Small intestine (tissue), 7 donors: ENCODE measurements at regions not wholly inside any gene's neighbourhood (a gene's known extent, or its start where the extent isn't known, plus 50 kb on each side); places are given as distances from the start of the nearest gene placed in this dataset.
A peak's percentile ranks its signal among the peaks of the same experiment; 100 is the strongest.

Experiments used
- DNase-seq, 2 donors: peaks; one replicate each; pipeline versions ENCODE4 v3.0.0 to v3.0.0-alpha.2; 2013
- FAIRE-seq: peaks from 2 replicates; lab custom pipeline; 2012; peaks lifted over from hg19 to GRCh38; lab: Jason Lieb, UNC
- H3K27ac ChIP-seq, 3 donors: one replicate each; pipeline ENCODE4 v1.5.1; 2013; ENCODE audit warnings: low read length in 2 of 3, mild to moderate bottlenecking in 2 of 3, control low read depth in 1 of 3, inconsistent platforms in 1 of 3, low read depth in 1 of 3, moderate library complexity in 1 of 3
- H3K27me3 ChIP-seq, 3 donors: one replicate each; pipeline ENCODE4 v1.6.1; 2013; ENCODE audit warnings: low read length in 3 of 3, inconsistent platforms in 1 of 3; ENCODE audit not compliant: control insufficient read depth in 3 of 3, insufficient read depth in 3 of 3
- H3K36me3 ChIP-seq, 3 donors: one replicate each; pipeline ENCODE4 v1.6.1; 2013; ENCODE audit warnings: low read length in 3 of 3, inconsistent platforms in 1 of 3, low read depth in 1 of 3, mild to moderate bottlenecking in 1 of 3, moderate library complexity in 1 of 3; ENCODE audit not compliant: control insufficient read depth in 3 of 3, insufficient read depth in 2 of 3
- H3K4me1 ChIP-seq, 3 donors: one replicate each; pipeline ENCODE4 v1.6.1; 2013; ENCODE audit warnings: low read length in 2 of 3, inconsistent platforms in 1 of 3, low read depth in 1 of 3, mild to moderate bottlenecking in 1 of 3, moderate library complexity in 1 of 3; ENCODE audit not compliant: control insufficient read depth in 3 of 3, insufficient read depth in 2 of 3
- H3K4me3 ChIP-seq, 3 donors: one replicate each; pipeline ENCODE4 v1.5.1; 2013; ENCODE audit warnings: low read length in 3 of 3, control low read depth in 1 of 3, inconsistent platforms in 1 of 3, low read depth in 1 of 3, mild to moderate bottlenecking in 1 of 3, moderate library complexity in 1 of 3
- H3K9me3 ChIP-seq, 2 donors: one replicate each; pipeline ENCODE4 v1.6.1; 2013; ENCODE audit warnings: low read depth in 1 of 2, low read length in 1 of 2; ENCODE audit not compliant: control insufficient read depth in 2 of 2, insufficient read depth in 1 of 2
- WGBS, 3 donors: extraction: QIAGEN DNeasy Blood & Tissue Kit; methylation state at CpG; one replicate each; pipeline ENCODE4 v1.1.7; 2013; 5-methylcytosine and 5-hydroxymethylcytosine counted together
- donor health status: healthy with polysubstance abuse.
- donor health status: control.
- donor health status: control.
- donor health status: Bipolar disorder and iron deficiency.
- donor health status: healthy.

DNA sequence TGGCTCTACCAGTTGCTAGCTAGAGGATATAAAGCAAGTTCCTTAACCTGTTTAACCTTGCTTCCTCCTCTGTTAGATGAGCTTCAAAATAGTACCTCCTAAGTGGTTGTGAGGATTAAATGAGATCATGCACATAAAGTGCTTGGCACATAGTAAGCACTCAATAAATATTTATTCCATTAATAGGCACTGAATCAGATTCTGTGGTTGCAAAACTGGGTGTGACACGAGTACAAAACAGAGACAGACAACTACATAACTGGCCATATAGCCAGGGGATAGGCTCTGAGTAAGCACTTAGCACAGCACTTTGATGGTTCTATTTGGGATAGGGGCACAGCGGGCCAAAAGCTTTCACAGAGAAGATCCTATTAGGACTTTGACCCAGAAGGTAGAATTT lies 150.3 kb downstream of the RELL1 start:
- H3K4me1 ChIP-seq, result peaks cover 0 to 13% (median 0%) of the 10 kb centered on the region in 3 donors
- no peaks in the 10 kb centered on the region for H3K27me3 ChIP-seq
- peaks cover 0 to 5% (median 0%) of the 10 kb centered on the region in 3 donors for H3K36me3 ChIP-seq
- H3K9me3 ChIP-seq, result no peaks in the 10 kb centered on the region
- DNase-seq (no peak), FAIRE-seq (no peak)
- 66 to 92% (median 73%) methylated on average over 2 of the region's 2 CpGs for WGBS, 3 donors
- no peak overlapping the region for H3K4me3 ChIP-seq
- no peak overlapping the region for H3K27ac ChIP-seq

- Histone ChIP-seq H3K9me3 (no peaks in the 10 kb centered on the region), H3K4me1 (peaks cover 0 to 13% (median 0%) of the 10 kb centered on the region in 3 donors), H3K27me3 (no peaks in the 10 kb centered on the region), H3K27ac (no peak overlapping the region), H3K36me3 (peaks cover 0 to 12% (median 0%) of the 10 kb centered on the region in 3 donors), H3K4me3 (no peak overlapping the region)
- DNase-seq, result peak in 1 of 2 donors; percentile 11
- 45 to 65% (median 58%) methylated on average over 6 of the region's 6 CpGs for WGBS, 3 donors
- no peak for FAIRE-seq
Observed at GRCh38 chr4:37533286-37534033, 152.7 kb downstream of the RELL1 start.

- no peak overlapping the region for H3K4me3 ChIP-seq
- FAIRE-seq, result no peak
- peak in 1 of 2 donors; percentile 70 for DNase-seq
- peak overlapping the region in 1 of 3 donors; percentile 55 for H3K27ac ChIP-seq
- H3K9me3 ChIP-seq, result no peaks in the 10 kb centered on the region
- H3K27me3 ChIP-seq, result no peaks in the 10 kb centered on the region
- 78 to 84% (median 83%) methylated on average over 2 of the region's 2 CpGs for WGBS, 3 donors
- peaks cover 0 to 12% (median 0%) of the 10 kb centered on the region in 3 donors for H3K36me3 ChIP-seq
- H3K4me1 ChIP-seq, result peaks cover 0 to 9% (median 0%) of the 10 kb centered on the region in 3 donors
Observed at GRCh38 chr4:37531151-37531550, 155.0 kb downstream of the RELL1 start.

- H3K27ac ChIP-seq, result peak overlapping the region in 1 of 3 donors; percentile 55
- no peak for DNase-seq
- H3K27me3 ChIP-seq, result no peaks in the 10 kb centered on the region
- no peaks in the 10 kb centered on the region for H3K9me3 ChIP-seq
- FAIRE-seq, result no peak
- no peak overlapping the region for H3K4me3 ChIP-seq
- peaks cover 0 to 7% (median 0%) of the 10 kb centered on the region in 3 donors for H3K4me1 ChIP-seq
- peaks cover 0 to 10% (median 0%) of the 10 kb centered on the region in 3 donors for H3K36me3 ChIP-seq
- WGBS, 3 donors, result 89 to 92% (median 91%) methylated on average over 9 of the region's 9 CpGs
Observed at GRCh38 chr4:37530451-37530850, 155.7 kb downstream of the RELL1 start.

GRCh38 chr4:37528166-37528885 lies 157.8 kb downstream of the RELL1 start:
- Histone ChIP-seq H3K27me3 (no peaks in the 10 kb centered on the region), H3K27ac (peak overlapping the region in 1 of 3 donors; percentile 27), H3K4me3 (no peak overlapping the region), H3K36me3 (peaks cover 0 to 9% (median 0%) of the 10 kb centered on the region in 3 donors), H3K9me3 (no peaks in the 10 kb centered on the region), H3K4me1 (peaks cover 0 to 7% (median 0%) of the 10 kb centered on the region in 3 donors)
- peak; percentile 64 to 79 for DNase-seq
- 22 to 53% (median 32%) methylated on average over 6 of the region's 6 CpGs for WGBS, 3 donors
- FAIRE-seq, result no peak

DNA sequence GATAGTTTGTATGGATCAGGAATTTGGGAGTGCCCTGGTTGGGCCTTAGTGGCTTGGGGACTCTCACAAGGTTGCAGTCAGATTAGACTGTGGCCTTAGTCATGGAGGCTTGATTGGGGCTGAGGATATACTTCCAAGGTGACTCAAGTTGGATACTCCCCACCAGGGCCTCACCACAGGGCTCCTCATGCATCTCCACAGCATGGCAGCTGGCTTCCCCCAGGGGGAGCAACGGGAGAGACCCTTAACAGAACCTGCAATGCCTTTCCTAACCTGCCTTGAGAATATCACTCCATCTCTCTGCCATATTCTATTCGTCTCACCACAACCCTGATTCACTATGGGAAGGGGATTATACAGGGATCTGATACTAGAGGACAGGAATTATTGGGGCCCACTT lies 161.9 kb downstream of the RELL1 start:
- H3K27me3 ChIP-seq, result no peaks in the 10 kb centered on the region
- peaks cover 0 to 2% (median 0%) of the 10 kb centered on the region in 3 donors for H3K36me3 ChIP-seq
- 75 to 89% (median 78%) methylated on average over 2 of the region's 2 CpGs for WGBS, 3 donors
- FAIRE-seq (no peak), DNase-seq (no peak)
- no peaks in the 10 kb centered on the region for H3K4me1 ChIP-seq
- H3K4me3 ChIP-seq, result no peak overlapping the region
- no peaks in the 10 kb centered on the region for H3K9me3 ChIP-seq
- no peak overlapping the region for H3K27ac ChIP-seq

DNA sequence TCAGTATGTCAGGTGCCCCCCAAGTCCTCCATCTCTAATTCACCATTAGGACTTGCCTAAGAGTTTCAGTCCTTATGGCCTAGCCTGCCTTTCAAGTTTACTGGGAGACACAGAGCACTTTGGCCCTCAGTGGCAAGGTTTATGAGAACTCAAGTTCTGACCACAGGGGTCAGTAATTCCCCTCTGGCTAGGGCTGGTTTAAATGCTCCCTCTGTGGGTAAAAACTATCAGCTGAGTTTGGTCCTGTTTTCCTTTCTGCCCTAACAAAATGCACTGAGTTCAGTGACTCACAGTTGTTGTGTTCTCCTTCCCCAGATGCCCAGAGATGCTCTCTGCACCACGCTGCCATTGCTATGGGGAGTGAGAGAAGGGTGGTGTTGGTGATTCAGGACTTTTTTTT lies 163.2 kb downstream of the RELL1 start:
- peaks cover 0 to 2% (median 0%) of the 10 kb centered on the region in 3 donors for H3K36me3 ChIP-seq
- H3K27ac ChIP-seq, result peak overlapping the region in 1 of 3 donors; percentile 30
- no peak for FAIRE-seq
- WGBS, 3 donors, result 0 to 81% (median 80%) methylated on average over 1 of the region's 1 CpG
- no peaks in the 10 kb centered on the region for H3K4me1 ChIP-seq
- no peaks in the 10 kb centered on the region for H3K9me3 ChIP-seq
- H3K27me3 ChIP-seq, result no peaks in the 10 kb centered on the region
- no peak for DNase-seq
- H3K4me3 ChIP-seq, result no peak overlapping the region

GRCh38 chr4:37517326-37517725 lies 168.8 kb downstream of the RELL1 start:
- FAIRE-seq (no peak), DNase-seq (no peak)
- Histone ChIP-seq H3K27me3 (no peaks in the 10 kb centered on the region), H3K27ac (no peak overlapping the region), H3K36me3 (peaks cover 0 to 6% (median 0%) of the 10 kb centered on the region in 3 donors), H3K4me1 (no peaks in the 10 kb centered on the region), H3K4me3 (no peak overlapping the region), H3K9me3 (peaks cover 0 to 12% of the 10 kb centered on the region in 2 donors)
- 84 to 88% (median 86%) methylated on average over 3 of the region's 3 CpGs for WGBS, 3 donors
